DND-41 (cell line): ENCODE measurements at regions not wholly inside any gene's neighbourhood (a gene's known extent, or its start where the extent isn't known, plus 50 kb on each side); places are given as distances from the start of the nearest gene placed in this dataset.
A peak's percentile ranks its signal among the peaks of the same experiment; 100 is the strongest.

Experiments used
- ATAC-seq: fragments of 200-7000 bp; cut with Tn5 transposase; 3 replicates; pipeline ENCODE4 v1.9.1; 2021; ENCODE audit warnings: low read depth; ENCODE audit not compliant: insufficient read depth
- DNase-seq: peaks from one replicate; pipeline ENCODE4 v3.0.0-alpha.2; 2020
- H2AFZ ChIP-seq: 2 replicates; pipeline ENCODE4 v1.6.0; 2012; ENCODE audit warnings: low read depth, low read length
- H3K27ac ChIP-seq: 2 replicates; pipeline ENCODE4 v1.5.1; 2012; ENCODE audit warnings: low read length, inconsistent platforms
- H3K27me3 ChIP-seq: fragments of 200-600 bp; sonication (generic); 2 replicates; pipeline ENCODE4 v1.6.0; 2012; ENCODE audit warnings: low read length, mild to moderate bottlenecking, inconsistent platforms; ENCODE audit not compliant: insufficient read depth, poor library complexity
- H3K36me3 ChIP-seq: 2 replicates; pipeline ENCODE4 v1.5.1; 2012; ENCODE audit warnings: low read length, inconsistent platforms; ENCODE audit not compliant: insufficient read depth
- H3K4me1 ChIP-seq: 2 replicates; pipeline ENCODE4 v1.5.1; 2012; ENCODE audit warnings: mild to moderate bottlenecking, low read length; ENCODE audit not compliant: insufficient read depth
- H3K4me2 ChIP-seq: 2 replicates; pipeline ENCODE4 v1.6.0; 2012; ENCODE audit warnings: mild to moderate bottlenecking, moderate library complexity, low read length, inconsistent platforms; ENCODE audit not compliant: insufficient read depth
- H3K4me3 ChIP-seq, 2 experiments: fragments of 200-600 bp in 1 of 2; shearing (Covaris generic) in 1 of 2; 2 replicates each; pipeline ENCODE4 v1.5.1; 2012 to 2016; ENCODE audit warnings: inconsistent platforms in 2 of 2, low read length in 2 of 2, mild to moderate bottlenecking in 2 of 2, low read depth in 1 of 2, moderate library complexity in 1 of 2
- H3K79me2 ChIP-seq: 2 replicates; pipeline ENCODE4 v1.6.0; 2012; ENCODE audit warnings: low read length, inconsistent platforms; ENCODE audit not compliant: insufficient read depth
- H3K9ac ChIP-seq: 2 replicates; pipeline ENCODE4 v1.6.0; 2012; ENCODE audit warnings: low read depth, mild to moderate bottlenecking, inconsistent platforms, low read length, moderate library complexity
- H3K9me3 ChIP-seq: 2 replicates; pipeline ENCODE4 v1.5.1; 2012; ENCODE audit warnings: low read length, moderate library complexity, mild to moderate bottlenecking, inconsistent platforms; ENCODE audit not compliant: insufficient read depth, severe bottlenecking
- H4K20me1 ChIP-seq: 2 replicates; pipeline ENCODE4 v1.6.0; 2012; ENCODE audit warnings: low read length; ENCODE audit not compliant: insufficient read depth
- EZH2 ChIP-seq: IDR thresholded peaks from 3 replicates; pipeline ENCODE4 v1.6.1; 2012; ENCODE audit warnings: borderline replicate concordance, low read depth, mild to moderate bottlenecking, moderate library complexity, low read length, inconsistent platforms; ENCODE audit not compliant: severe bottlenecking
- TF ChIP-seq, protein P1 (sequence below): IDR thresholded peaks from 2 replicates; pipeline ENCODE4 v1.5.1; 2012; ENCODE audit warnings: borderline replicate concordance, low read length, moderate library complexity, mild to moderate bottlenecking; ENCODE audit not compliant: poor library complexity, severe bottlenecking; ENCODE audit errors: extremely low read depth

- peaks cover 16% of the 10 kb centered on the region for H3K4me1 ChIP-seq
- no peak overlapping the region for H3K9ac ChIP-seq
- no peak overlapping the region for H3K4me3 ChIP-seq
- DNase-seq: no peak
- TF ChIP-seq, protein P1, sequence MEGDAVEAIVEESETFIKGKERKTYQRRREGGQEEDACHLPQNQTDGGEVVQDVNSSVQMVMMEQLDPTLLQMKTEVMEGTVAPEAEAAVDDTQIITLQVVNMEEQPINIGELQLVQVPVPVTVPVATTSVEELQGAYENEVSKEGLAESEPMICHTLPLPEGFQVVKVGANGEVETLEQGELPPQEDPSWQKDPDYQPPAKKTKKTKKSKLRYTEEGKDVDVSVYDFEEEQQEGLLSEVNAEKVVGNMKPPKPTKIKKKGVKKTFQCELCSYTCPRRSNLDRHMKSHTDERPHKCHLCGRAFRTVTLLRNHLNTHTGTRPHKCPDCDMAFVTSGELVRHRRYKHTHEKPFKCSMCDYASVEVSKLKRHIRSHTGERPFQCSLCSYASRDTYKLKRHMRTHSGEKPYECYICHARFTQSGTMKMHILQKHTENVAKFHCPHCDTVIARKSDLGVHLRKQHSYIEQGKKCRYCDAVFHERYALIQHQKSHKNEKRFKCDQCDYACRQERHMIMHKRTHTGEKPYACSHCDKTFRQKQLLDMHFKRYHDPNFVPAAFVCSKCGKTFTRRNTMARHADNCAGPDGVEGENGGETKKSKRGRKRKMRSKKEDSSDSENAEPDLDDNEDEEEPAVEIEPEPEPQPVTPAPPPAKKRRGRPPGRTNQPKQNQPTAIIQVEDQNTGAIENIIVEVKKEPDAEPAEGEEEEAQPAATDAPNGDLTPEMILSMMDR: no peak
- no peak for TF ChIP-seq EZH2
- no peaks in the 10 kb centered on the region for H3K79me2 ChIP-seq
- no peak for ATAC-seq
- H3K27ac ChIP-seq: no peak overlapping the region
- H3K36me3 ChIP-seq: no peaks in the 10 kb centered on the region
- no peaks in the 10 kb centered on the region for H3K27me3 ChIP-seq
- H2AFZ ChIP-seq: no peak overlapping the region
- no peak overlapping the region for H3K4me2 ChIP-seq
- no peaks in the 10 kb centered on the region for H4K20me1 ChIP-seq
- H3K9me3 ChIP-seq: no peaks in the 10 kb centered on the region
Observed at GRCh38 chr5:124480022-124480421, 266.4 kb downstream of the ZNF608 start.

- Histone ChIP-seq H3K27ac (peak overlapping the region; percentile 44; the same call in 1 of the 2 replicates), H3K9me3 (no peaks in the 10 kb centered on the region), H4K20me1 (no peaks in the 10 kb centered on the region), H3K79me2 (no peaks in the 10 kb centered on the region), H3K36me3 (no peaks in the 10 kb centered on the region), H3K4me2 (no peak overlapping the region), H3K9ac (no peak overlapping the region), H3K4me3 (no peak overlapping the region), H3K4me1 (peaks cover 16% of the 10 kb centered on the region), H3K27me3 (no peaks in the 10 kb centered on the region), H2AFZ (no peak overlapping the region)
- no peak for ATAC-seq
- peak; percentile 9 for DNase-seq
- TF ChIP-seq, protein P1: no peak
- no peak for TF ChIP-seq EZH2
Observed at GRCh38 chr5:124478264-124478663, 268.2 kb downstream of the ZNF608 start.

- no peaks in the 10 kb centered on the region for H3K36me3 ChIP-seq
- no peaks in the 10 kb centered on the region for H3K27me3 ChIP-seq
- H3K4me1 ChIP-seq: peaks cover 16% of the 10 kb centered on the region
- no peaks in the 10 kb centered on the region for H3K9me3 ChIP-seq
- no peak for TF ChIP-seq EZH2
- TF ChIP-seq, protein P1: no peak
- H3K4me2 ChIP-seq: no peak overlapping the region
- ATAC-seq: peak; percentile 50; the same call in 2 of the 3 replicates
- no peak for DNase-seq
- H3K79me2 ChIP-seq: no peaks in the 10 kb centered on the region
- no peak overlapping the region for H3K9ac ChIP-seq
- H4K20me1 ChIP-seq: no peaks in the 10 kb centered on the region
- H3K27ac ChIP-seq: peak overlapping the region; percentile 48; the same call in 1 of the 2 replicates
- H3K4me3 ChIP-seq: no peak overlapping the region
- no peak overlapping the region for H2AFZ ChIP-seq
Observed at GRCh38 chr5:124477577-124477976, 268.9 kb downstream of the ZNF608 start.

DNA sequence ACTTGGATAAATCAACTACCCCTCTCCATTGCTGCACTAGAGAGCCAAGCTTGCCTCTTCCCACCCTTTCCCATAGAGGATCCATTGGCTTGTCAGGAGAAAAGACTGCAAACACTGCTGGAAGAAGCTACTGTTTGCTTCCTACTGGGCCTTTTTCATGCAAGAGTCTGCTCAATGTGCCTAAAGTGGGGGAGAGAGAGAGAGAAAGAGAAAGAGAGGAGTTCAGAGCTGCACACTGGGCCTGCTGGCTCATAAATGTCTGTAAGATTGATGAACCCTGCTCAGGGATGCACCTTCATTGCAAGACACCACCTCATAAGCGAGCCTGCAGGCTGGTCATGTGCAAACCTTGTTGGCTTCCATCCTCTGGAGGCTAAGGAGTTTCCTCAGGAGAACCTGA is 269.4 kb downstream of the ZNF608 start:
- Histone ChIP-seq H3K27ac (peak overlapping the region; percentile 48; the same call in 1 of the 2 replicates), H3K4me1 (peaks cover 16% of the 10 kb centered on the region), H3K36me3 (no peaks in the 10 kb centered on the region), H3K9me3 (no peaks in the 10 kb centered on the region), H3K9ac (no peak overlapping the region), H3K4me3 (no peak overlapping the region), H3K4me2 (no peak overlapping the region), H3K79me2 (no peaks in the 10 kb centered on the region), H4K20me1 (no peaks in the 10 kb centered on the region), H3K27me3 (no peaks in the 10 kb centered on the region), H2AFZ (peak overlapping the region; percentile 51; the same call in 1 of the 2 replicates)
- TF ChIP-seq EZH2: no peak
- TF ChIP-seq, protein P1: no peak
- DNase-seq (no peak), ATAC-seq (no peak)
